ENCODE measurements at regions not wholly inside any gene's neighbourhood (a gene's known extent, or its start where the extent isn't known, plus 50 kb on each side); places are given as distances from the start of the nearest gene placed in this dataset.
A peak's percentile ranks its signal among the peaks of the same experiment; 100 is the strongest.

DNA sequence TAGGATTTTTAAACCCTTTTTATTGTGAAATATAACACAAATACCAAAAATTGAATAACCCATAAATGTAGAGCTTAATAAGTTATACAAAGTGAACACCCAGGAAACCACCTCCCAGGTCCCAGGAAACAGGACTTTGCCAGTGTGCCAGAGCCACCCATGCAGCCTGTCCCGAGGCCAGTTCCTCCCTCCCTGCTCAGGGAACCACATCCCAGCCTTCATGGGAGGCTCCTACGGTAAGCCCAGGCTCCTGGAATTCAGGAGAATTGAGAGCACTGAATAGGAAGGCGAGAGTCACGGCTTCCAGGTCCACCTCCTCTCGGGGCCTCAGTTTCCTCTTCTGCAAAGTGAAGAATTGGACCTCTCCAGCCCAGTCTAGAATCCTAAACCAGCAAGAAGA, 178.2 kb downstream of the TMEM132E start:
- Histone ChIP-seq H3K4me3 (ENCODE audit: low read depth, low read length) (no peak overlapping the region), H3K27me3 (no peaks in the 10 kb centered on the region), H3K4me1 (peaks cover 8% of the 10 kb centered on the region), H3K36me3 (no peaks in the 10 kb centered on the region), H3K9me3 (no peaks in the 10 kb centered on the region)
- TF ChIP-seq, protein P1, sequence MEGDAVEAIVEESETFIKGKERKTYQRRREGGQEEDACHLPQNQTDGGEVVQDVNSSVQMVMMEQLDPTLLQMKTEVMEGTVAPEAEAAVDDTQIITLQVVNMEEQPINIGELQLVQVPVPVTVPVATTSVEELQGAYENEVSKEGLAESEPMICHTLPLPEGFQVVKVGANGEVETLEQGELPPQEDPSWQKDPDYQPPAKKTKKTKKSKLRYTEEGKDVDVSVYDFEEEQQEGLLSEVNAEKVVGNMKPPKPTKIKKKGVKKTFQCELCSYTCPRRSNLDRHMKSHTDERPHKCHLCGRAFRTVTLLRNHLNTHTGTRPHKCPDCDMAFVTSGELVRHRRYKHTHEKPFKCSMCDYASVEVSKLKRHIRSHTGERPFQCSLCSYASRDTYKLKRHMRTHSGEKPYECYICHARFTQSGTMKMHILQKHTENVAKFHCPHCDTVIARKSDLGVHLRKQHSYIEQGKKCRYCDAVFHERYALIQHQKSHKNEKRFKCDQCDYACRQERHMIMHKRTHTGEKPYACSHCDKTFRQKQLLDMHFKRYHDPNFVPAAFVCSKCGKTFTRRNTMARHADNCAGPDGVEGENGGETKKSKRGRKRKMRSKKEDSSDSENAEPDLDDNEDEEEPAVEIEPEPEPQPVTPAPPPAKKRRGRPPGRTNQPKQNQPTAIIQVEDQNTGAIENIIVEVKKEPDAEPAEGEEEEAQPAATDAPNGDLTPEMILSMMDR (IDR thresholded peaks at IDR 0.05; ENCODE audit: low read depth, low read length), result no peak
- no peak for DNase-seq

DNA sequence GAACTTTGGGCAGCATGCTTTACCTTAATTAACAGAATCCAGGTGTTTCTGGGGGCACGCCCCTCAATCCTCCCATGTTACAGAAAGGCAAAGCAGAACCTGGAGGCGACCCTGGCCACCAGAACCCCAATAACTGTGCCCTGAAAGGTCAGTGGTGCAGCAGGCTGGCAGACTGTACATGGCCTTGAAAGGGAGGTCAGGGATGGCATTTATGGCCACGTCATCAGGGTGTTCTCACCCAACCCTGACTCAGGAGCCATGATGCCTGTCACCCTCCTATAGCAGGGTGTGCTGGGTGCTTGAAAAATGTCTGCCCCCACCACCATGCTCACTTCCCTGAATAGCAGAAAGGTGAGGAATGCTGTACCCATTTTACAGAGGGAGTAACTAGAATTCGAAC, 177.7 kb downstream of the TMEM132E start:
- Histone ChIP-seq H3K27me3 (no peaks in the 10 kb centered on the region), H3K4me3 (ENCODE audit: low read depth, low read length) (no peak overlapping the region), H3K9me3 (no peaks in the 10 kb centered on the region), H3K36me3 (no peaks in the 10 kb centered on the region), H3K4me1 (peaks cover 8% of the 10 kb centered on the region)
- TF ChIP-seq, protein P1 (IDR thresholded peaks at IDR 0.05; ENCODE audit: low read depth, low read length), result no peak
- DNase-seq, result no peak

- no peak overlapping the region for H3K4me3 ChIP-seq (ENCODE audit: low read depth, low read length)
- H3K4me1 ChIP-seq, result peaks cover 8% of the 10 kb centered on the region
- TF ChIP-seq, protein P1 (IDR thresholded peaks at IDR 0.05; ENCODE audit: low read depth, low read length), result no peak
- DNase-seq, result peak; percentile 69
- H3K36me3 ChIP-seq, result no peaks in the 10 kb centered on the region
- no peaks in the 10 kb centered on the region for H3K9me3 ChIP-seq
- no peaks in the 10 kb centered on the region for H3K27me3 ChIP-seq
These were observed 177.2 kb downstream of the TMEM132E start for GRCh38 chr17:34756637-34757021.

DNA sequence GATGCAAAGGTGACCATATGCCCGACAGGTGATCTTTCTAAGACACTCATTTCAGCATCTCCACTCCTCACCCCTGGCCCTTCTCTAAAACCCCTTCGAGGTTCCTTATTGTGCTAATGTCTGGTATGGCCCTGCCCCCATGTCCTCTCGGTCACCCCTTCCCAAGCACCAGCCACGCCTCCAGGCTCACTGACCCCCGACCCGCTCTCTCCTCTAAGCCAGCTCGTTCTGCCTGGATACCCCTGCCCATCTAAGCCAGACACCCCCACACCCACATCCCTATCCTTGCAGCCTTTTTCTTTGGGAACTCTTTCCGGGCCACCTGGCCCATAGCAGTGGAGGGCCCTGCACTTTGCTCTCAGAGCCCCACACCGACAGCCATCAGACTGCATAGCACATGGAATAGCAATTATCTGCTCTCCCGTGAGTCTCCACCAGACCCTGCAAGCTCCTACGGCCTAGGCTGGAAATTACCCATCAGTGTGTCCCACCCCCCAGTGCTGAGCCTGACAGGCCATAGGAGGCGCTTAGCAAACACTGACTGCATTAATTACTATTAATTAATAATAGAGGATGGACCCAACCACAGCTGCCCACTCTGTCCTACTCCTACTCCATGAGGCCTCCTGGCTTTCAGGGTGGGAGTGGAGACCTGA, 176.7 kb downstream of the TMEM132E start:
- Histone ChIP-seq H3K9me3 (no peaks in the 10 kb centered on the region), H3K4me3 (ENCODE audit: low read depth, low read length) (no peak overlapping the region), H3K27me3 (no peaks in the 10 kb centered on the region), H3K36me3 (no peaks in the 10 kb centered on the region), H3K4me1 (peaks cover 8% of the 10 kb centered on the region)
- no peak for DNase-seq
- TF ChIP-seq, protein P1 (IDR thresholded peaks at IDR 0.05; ENCODE audit: low read depth, low read length), result no peak

DNA sequence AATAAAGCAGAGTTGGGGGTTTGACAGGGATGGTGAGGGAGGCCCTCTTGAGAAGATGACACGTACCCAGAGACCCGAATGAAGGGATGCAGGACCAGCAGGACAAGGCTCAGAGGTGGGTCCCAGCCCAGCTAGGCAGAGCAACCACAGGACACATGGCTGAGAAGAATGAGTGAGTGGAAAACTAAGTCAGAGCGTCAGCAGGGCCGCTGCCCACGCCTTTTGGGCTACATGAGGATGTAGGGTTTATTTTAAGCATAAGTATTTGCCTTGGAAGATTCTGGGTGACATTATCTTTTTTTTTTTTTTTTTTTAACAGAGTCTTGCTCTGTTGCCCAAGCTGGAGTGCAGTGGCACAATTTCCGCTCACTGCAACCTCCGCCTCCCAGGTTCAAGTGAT, 176.0 kb downstream of the TMEM132E start:
- no peaks in the 10 kb centered on the region for H3K9me3 ChIP-seq
- no peaks in the 10 kb centered on the region for H3K27me3 ChIP-seq
- no peak for DNase-seq
- peaks cover 8% of the 10 kb centered on the region for H3K4me1 ChIP-seq
- H3K4me3 ChIP-seq (ENCODE audit: low read depth, low read length), result no peak overlapping the region
- no peaks in the 10 kb centered on the region for H3K36me3 ChIP-seq
- TF ChIP-seq, protein P1 (IDR thresholded peaks at IDR 0.05; ENCODE audit: low read depth, low read length), result no peak

- TF ChIP-seq, protein P1 (IDR thresholded peaks at IDR 0.05; ENCODE audit: low read depth, low read length), result peak; percentile 27; the same call in 1 of the 2 replicates
- no peaks in the 10 kb centered on the region for H3K4me1 ChIP-seq
- no peak for DNase-seq
- no peaks in the 10 kb centered on the region for H3K36me3 ChIP-seq
- H3K4me3 ChIP-seq (ENCODE audit: low read depth, low read length), result no peak overlapping the region
- H3K9me3 ChIP-seq, result no peaks in the 10 kb centered on the region
- no peaks in the 10 kb centered on the region for H3K27me3 ChIP-seq
These were observed 170.6 kb downstream of the TMEM132E start for GRCh38 chr17:34750004-34750403.
